ENCODE measurements at regions not wholly inside any gene's neighbourhood (a gene's known extent, or its start where the extent isn't known, plus 50 kb on each side); places are given as distances from the start of the nearest gene placed in this dataset.

DNA sequence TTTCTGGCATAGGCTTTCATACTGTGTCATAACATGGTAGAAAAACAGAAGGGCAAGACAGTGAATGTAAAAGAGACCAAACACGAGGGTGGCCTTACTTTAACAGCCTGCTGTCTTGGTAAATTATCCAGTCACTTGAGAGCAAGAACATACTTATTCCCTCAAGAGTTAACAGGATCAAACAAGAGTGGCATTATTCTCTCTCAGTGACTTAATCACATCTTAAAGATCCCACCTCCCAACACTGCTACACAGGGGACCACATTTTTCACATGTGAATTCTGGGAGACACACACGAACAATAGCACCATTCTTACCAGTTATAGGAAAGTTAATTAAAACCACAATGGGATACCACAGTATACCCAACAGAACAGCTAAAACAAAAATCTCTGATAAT lies 898.0 kb upstream of the C9orf72 start:
- TF ChIP-seq POLR2A (IDR thresholded peaks at IDR 0.05; ENCODE audit: low read length) (no peak), GATA1 (IDR thresholded peaks at IDR 0.05; ENCODE audit: low read depth, low read length) (no peak)

Measured in erythroblast (primary cell).